ENCODE measurements at regions not wholly inside any gene's neighbourhood (a gene's known extent, or its start where the extent isn't known, plus 50 kb on each side); places are given as distances from the start of the nearest gene placed in this dataset.

DNA sequence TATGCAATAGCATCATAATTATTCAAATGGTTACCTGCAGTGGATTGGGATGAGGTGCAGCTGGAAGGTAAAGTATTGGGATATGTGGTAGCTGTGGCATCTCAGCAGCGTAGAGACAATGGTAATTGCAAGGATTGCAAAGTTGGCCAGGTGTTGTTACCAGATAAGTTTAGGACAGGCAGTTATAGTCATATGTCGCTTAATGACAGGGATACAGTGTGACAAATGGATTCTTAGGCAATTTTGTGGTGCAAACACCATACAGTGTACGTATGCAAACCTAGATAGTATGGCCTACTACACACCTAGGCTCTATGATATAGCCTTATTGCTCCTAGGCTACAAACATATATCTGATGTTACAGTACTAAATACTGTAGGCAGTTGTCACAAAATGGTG, 163.5 kb upstream of the LYZL2 start:
- no peak for DNase-seq

DNA sequence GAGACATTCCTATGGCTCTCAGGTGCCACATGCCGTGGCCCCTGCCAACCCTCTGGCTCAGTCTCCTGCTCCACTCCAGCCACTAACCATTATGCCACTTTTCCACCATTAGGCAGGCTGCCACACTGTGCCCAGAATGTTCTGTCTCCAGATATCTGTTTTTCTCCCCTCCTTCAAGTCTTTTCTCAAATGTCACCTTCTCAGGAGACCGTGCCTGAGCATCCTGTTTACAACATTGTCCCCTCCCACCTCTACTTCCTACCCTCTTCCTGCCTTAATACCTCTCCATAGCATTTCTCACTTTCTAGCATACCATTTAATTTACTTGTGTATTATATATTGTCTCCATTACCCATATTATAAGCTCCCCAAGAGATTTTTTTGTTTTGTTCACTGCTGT, 162.5 kb upstream of the LYZL2 start:
- no peak for DNase-seq

DNA sequence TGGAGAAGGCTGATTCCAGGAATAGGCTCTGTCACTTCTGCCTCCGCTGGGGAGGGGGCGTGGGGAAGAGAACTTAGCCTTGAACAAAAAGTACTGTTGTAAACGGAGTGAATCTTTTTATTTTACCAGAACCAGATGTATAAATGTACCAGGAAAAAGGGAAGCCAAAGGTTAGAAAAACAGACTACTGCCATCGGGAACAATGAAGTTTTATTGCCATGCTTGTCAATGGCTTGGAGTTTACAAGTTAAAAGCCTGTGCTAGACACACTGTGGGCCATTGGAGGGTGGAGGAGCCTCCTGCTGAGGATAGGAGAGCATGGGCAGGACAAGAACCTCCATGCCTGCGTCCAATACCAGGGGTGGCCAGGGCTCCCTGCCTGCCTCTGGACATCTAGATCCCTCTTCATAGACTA, 161.7 kb upstream of the LYZL2 start:
- DNase-seq: no peak

DNA sequence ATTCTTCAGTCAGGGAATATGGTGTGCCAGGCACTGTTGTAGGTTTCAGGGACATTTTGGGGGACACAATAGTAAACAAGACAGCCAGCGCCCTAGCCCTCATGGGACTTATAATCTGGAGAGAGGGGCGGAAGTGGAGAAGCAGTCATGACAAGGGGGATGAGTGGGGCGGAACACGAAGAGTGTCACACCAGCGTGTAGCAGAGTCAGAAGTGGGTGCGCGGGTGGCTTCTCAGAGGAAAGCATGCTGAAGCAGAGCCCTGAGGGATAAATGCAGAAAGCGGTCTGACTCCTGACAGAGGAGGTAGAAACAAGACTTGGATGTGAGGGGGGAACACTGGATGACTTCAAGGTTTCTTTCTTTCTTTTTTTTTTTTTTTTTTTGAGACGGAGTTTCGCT, 160.3 kb upstream of the LYZL2 start:
- DNase-seq: no peak

DNA sequence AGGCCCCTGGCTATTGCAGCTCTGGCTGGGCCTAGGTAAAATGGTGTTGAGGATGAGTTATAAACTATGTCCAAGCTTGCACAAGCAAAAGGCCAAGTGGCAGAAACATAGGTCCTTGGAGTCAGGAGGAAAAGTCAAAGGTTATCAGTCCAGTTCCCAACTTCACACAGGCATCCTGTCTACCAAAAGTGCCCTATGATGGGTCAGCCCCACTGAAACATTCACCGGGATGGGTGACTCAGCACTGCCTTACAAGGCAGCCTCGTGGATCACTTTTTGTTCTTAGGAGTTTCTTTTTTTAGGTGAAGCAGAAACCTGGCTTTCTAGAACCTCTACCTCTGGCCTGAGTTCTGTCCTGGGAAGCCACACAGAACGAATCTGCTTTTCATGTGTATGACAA, 158.8 kb upstream of the LYZL2 start:
- DNase-seq: no peak

DNA sequence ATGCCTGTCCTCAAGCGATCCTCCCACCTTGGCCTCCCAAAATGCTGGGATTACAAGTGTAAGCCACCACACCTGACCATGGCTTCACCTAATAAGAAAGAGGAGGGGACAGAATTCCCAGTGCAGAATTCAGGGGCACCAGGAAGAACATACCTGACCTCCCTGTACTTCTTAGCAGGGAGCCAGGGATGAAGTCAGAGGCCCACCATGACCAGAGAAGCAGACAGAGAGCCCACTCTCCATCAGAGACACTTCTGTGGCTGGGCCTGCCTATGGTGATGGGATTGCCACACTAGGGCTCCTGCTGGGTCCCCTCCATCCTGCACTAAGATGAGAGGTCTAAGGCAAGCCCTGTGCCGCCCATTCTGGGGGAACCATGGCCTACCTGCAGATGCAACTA, 157.4 kb upstream of the LYZL2 start:
- DNase-seq: no peak

DNA sequence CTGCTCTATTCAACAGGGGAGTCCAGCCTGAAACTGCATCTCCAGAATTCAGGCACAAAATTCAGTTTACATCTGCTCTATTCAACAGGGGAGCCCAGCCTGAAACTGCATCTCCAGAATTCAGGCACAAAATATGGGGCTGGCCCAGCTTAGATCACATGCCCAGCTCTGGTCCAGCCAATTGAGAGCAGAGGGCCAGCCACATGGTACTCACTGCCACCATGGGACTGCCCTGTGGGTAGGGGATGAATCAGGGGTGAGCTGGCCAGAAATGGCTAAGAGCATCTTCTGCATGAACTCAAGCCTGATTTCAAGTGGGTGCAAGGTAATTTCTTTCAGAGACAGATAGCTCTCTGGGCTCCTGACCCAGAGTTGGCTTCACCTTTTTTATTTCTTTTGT, 156.6 kb upstream of the LYZL2 start:
- no peak for DNase-seq

DNA sequence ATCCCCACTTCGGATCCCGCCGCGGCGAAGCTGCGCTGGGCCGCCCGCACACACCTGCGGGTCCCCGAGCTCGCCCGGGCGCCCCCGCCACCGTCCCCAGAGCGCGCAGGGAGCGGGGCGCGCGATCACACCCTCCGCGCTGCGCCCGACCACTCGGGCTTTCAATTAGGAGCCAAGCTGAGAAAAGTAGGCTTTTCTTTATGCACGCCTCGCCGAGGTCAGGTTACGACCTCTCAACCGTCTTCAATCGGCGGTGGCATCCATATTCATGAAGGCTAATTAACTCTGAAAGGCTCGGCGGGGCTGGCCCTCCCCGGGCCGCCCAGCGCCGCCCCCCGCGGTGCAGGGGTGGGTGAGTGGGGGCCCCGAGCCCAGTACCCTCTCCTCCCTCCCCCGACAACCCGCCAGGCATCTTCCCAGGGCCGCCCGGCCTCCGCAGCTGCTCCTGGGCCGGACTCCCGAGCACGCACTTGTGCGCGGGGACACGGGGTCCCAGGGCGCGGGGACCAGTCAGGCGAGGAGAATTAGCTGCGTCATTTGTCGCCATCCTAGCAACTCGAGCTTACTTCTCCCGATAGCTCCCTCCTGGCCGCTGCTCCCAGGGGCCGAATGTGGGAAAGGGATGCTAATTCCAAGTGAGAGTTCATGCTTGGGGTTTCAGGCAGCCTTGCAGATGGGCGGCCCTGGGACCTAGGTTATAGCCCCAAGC, 155.5 kb upstream of the LYZL2 start:
- DNase-seq: no peak

DNA sequence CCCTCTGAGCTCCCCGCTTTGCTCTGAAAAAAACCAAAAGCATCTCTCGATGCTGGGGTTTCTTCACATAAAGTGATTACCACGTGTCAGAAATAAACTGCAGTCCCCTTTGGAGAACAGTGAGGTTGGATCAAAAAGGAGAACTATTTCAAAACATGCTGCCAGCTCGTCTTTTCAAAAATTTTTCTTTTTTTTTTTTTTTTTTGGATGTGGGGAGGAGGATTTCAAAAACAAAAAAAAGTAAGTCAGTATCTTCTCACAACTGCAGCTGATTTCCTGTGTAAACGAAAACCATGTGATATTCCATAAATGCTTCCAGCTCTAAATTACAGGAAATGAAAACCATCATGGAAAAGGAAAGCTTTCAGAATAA, 155.0 kb upstream of the LYZL2 start:
- no peak for DNase-seq

DNA sequence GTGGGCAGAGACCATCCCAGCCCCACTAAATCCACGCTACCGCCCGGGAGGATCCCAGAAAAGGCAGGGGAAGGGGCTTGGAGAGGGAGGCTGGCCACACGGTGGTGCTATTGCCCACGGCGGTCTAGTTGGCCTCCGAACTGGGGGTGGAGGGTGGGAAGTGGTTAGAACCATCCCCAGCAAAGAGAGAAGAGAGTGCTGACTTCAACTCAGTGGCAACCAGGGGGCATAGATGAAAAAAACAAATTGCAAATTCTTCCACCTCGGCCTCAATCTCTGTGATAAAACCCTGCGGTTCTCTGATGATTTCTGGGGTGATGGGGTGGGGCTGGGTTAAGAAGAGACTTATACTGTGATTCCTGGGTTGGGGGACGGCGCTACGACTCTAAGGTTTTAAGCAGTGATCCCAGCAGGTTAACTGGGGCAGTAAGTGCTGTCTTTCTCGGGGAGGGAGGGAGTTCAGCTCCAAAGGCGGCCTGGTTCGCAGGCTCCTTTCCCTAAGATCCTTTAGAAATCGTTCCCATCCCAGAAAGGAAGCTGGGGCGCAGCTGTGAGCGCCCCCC, 154.5 kb upstream of the LYZL2 start:
- DNase-seq: peak; percentile 46

DNA sequence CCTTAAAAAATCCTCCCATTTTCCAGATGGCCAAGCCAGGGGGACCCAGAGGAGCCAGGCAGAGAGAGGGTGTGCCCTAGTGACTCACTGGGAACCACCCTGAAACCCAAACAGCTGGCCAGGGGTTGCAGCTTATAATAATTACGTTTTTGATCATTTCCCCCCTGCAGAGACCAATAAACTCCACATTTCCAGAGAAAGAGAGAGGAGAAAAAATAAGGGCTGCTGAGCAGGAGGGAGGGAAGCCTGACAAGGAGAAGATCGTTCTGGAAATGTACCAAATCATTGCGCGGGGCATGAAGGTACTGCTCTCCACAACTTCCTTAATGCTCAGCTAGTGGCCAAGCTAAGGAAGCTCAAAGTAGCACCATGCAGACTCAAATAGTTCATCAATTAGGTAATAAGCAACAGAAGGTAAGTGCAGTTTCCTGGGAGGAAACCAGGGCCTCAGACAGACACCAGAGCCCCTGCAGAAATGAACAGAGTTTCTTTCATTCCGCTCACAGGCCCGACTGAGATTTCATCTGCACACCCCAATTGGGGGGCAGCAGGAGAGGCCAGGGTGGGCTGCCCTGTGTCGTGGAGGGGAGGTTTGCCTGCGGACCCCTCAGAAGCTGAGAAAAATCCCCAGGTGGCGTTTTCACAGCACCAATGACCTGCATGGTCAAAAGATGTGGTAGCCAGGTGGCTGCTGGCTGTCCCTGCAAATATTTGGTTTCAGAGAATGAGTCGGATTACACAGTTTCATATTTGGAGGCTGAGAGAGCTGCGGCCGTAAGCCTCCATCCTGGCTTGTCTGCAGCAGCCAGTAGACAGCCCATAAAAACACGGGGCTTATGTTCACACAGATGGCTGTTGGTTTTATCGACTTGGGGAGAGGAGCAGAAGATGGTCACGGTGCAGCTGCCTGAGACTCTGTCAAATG, 153.2 kb upstream of the LYZL2 start:
- DNase-seq: peak; percentile 46

DNA sequence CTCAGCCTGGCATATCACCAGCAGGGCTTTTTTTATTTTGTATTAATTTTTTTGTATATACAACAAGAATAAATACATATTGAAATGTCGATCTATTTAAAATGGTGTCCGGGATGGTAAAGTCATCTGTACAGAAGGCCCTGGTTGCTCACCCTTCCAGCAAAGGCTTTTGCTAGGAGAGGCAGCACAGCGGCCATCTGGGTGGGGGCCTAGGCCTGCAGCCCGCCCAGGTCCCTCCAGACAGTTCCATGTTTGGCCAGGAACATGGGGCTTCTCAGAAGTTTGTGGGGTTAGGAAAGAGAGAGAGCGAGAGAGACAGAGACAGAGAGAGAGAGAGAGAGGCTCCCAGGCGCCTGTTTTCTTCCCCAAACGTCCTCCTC, 152.6 kb upstream of the LYZL2 start:
- no peak for DNase-seq

DNA sequence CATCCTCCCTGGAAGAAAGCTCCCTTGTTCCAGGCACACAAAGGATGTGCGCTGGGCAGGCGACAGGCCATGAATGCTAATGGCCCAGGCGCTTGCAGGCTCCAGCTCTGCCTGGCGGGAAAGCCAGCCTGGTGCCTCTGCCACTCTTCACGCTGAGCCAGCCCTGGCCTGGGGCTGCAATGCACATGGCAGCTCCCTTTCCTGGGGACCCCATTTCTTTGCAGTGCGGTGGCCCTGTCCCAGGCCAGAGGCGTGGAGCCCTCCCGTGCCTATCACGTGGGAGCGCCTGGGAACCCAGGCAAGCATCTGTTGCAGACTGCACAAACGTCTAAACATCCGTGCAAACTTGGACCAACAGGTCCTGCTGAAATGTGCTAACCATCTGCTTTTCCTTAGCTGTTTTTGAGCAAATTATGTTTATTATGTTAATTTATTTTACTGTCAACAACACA, 152.1 kb upstream of the LYZL2 start:
- peak; percentile 46 for DNase-seq

DNA sequence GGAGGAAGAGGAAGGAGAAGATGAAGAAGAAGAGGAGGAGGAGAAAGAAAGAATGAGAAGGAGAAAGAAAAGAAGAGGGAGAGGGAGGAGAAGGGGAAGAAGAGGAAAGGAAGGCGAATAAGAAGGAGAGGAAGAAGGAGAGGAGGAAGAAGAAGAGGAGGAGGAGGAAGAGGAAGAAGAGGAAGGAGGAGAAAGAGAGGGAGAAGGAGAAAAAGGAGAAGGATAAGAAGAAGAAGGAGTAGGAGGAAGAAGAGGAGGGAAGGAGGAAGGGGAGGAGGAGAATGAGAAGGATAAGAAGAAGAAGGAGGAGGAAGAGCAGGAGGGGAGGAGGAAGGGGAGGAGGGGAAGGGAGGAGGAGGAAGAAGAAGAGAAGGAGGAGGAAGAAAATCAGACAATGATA, 149.2 kb upstream of the LYZL2 start:
- no peak for DNase-seq

DNA sequence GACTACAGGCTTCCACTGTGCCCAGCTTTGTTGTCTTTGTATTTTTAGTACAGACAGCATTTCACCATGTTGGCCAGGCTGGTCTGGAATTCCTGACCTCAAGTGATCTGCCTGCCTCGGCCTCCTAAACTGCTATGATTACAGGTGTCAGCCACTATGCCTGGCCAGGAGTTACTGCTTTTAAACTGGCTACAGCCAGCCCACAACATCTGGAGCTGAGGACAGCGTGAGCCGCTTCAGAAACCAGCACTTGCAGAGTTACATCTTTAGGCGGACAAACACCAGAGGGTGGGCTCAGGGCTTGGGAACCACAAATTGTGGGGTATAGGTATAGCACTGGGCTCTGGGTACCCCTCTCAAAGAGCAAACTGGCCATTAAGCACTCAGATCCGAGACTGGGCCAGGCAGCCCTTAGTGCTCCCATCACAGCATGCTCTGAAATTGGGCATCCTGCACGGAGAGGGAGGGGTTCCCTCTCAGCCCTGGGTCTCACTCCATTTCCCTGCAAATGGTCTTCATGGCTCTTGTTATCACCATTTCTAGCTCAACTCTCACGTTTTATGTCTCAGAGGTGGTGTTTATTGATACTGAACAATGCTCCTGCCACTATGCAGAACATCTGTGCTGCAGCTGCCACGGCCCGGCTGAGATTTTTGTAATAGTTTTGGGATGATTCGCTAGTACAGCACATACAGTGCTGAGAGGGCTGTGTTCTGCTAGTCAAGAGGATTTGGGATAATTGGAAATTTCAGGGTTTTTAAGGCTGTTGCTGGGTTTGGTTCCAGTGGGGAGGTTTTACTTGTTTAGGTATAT, 146.4 kb upstream of the LYZL2 start:
- DNase-seq: no peak

DNA sequence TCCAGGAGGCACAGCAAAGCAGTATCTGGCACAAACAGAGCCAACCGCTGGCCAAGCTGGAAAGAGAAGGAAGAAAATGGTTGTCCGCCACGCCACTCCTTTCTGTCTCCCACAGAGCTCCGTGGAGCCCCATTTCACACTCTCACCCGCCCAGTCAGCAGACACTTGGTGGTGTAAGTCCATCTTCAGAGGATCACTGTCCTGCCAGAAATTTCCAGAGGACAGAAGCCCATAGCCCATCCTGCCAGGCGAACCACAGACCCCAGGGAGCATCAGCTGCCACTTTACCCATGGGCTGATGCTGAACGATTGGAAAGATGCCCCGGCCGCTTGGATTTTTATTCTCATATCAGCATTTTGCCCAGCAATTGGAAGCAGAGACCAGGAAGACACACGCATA, 144.7 kb upstream of the LYZL2 start:
- DNase-seq: no peak

DNA sequence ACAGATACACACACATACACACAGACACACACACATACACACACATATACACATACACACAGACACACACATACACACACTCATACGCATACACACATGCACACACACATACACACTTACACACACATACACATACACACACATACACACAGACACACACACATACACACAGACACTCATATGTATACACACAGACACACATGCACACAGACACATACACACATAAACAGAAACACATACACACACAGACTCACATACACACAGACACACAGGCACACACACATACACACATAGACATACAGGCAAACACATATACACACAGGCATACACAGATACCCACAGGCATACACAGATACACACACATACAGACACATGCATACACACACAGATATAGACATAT, 143.9 kb upstream of the LYZL2 start:
- DNase-seq: no peak

DNA sequence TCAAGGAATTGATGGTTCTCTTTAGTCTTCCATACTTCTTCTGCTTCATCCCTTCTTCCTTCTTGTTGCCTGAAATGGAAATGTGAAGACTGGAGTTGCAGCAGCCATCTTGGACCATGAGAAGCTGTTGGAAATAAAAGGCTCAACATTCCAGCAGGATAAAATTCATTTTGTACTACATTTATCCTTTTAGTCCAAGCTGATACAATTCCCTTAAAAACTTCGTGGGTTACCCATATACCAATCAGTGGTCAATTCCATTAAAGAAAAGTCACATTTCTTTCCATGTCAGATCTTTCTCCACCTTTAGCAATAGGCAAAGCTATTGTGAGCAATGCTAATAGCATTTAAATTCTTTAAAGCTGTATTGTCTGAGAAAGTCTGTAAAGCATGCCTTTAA, 141.3 kb upstream of the LYZL2 start:
- no peak for DNase-seq

DNA sequence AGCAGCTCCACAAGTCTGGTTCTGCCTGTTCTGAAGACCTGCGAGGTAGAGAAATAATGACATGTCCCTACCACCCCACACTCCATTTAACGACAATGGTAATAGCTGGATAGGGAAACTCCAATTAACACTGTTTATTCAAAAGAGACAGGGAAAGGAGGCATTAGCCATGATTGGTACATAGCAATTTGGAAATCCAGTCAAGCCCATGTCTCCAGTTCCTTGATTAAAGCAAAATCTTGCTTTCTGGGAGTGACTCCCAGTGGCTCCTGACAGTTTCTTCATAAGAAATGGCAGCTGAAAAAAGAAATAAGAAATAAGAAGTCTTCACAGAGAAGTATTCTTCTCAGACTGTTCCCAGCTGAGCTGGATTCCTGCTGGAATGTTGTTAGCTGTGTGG, 140.7 kb upstream of the LYZL2 start:
- no peak for DNase-seq

DNA sequence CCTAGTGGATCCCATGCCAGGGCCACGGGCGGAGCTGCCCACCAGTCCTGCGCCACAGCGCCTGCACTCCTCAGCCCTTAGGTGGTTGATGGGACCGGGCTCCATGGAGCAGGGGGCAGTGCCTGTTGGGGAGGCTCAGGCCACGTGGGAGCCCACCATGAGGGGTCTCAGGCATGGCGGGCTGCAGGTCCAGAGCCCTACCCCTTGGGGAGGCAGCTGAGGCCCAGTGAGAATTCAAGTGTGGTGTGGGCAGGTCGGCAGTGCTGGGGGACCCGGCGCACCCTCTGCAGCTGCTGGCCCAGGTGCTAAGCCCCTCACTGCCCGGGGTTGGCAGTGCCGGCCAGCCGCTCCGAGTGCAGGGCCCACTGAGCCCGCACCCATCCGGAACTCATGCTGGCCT, 139.8 kb upstream of the LYZL2 start:
- DNase-seq: no peak

DNA sequence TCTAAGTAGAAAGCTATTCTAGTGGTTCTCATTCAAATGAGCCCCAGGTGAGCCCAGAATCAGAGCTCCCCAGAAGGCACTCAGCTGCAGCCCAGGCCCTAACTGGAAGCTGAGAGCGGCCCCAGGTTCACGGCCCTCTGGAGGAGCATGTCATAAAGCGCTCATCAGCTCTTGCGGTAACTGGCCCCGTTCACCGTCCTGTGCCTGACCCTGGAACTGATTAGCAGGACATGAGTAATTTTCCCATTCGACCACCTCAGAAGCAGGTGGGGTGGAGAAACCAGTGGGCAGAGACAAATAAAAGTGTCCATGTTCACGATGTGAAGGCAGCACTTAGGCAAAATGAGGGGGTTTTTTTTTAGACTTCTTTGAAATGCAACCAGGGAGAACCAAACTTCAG, 136.1 kb upstream of the LYZL2 start:
- no peak for DNase-seq

DNA sequence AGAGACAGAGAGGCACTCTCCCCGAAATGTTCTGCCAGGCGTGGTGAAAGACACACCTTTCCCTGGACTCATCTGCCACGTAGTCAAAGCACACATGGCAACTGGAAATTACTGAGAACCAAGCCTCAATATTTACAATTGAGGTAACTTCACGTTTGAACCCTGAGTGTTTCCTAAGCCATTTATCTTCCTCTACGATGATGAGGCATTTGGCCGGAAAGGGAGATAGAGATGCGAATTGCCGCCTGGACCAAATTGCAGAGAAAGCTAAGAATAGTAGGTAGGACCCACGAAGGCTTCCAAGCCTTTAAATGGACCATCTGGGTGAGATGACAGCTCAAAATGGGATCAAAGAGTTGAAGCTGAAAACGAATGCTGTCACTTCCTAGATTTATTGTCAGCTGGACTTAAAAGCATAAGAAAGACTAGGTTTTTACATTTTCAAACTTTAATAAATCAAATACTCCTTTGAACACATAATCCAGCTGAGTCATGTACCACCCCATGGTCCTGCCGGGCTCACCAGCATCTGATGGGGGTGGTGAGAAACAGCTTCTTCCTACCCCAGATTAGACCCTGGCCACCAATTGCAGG, 135.6 kb upstream of the LYZL2 start:
- no peak for DNase-seq

DNA sequence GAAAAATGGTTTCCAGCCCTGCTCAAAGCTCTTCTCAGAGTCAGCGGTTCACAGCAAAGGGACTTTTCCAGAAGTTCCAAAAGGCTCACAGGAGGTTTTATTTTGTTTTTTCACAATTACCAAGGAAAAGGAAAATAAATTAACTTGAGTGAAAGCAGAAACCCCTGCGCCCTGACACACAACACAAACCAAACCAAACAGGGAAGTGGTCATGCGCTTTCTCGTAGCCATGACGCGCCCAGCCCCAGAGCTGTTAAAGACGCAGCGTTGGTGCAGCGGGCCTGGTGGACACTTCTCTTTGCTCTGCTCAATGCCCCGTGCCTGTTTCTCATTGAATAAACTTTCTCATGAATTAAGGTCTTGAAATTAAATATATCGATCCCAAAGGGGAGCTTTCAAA, 134.4 kb upstream of the LYZL2 start:
- DNase-seq: no peak

All from NCI-H1694 treated with DMSO at 0.1 percent for 48 hours (cell line).